ENCODE measurements at regions not wholly inside any gene's neighbourhood (a gene's known extent, or its start where the extent isn't known, plus 50 kb on each side); places are given as distances from the start of the nearest gene placed in this dataset.
"Not testable (repeated sequence)": the region's sequence is repeated elsewhere in the genome, so short reads cannot be mapped to it uniquely, and the experiment has no call there.

DNA sequence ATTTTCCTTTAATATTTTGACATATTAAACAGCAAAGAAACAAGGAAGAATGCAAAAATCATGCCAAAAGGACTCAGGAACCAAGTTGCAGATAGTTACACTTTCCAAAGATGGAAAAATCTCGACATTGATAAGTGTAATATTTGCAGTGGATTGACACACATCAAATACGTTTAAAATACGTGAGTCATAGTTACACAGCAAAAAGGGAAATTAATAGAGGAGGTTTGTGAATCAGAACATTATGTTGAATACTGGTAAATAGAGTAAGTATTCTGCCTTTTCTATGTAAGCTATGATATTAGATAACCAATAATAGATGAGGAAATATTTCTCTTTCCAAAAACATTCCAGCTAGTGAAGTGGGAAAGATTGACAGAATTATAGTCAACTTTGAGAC is 1761.3 kb upstream of the IGFBP7 start:
- no peak for DNase-seq

DNA sequence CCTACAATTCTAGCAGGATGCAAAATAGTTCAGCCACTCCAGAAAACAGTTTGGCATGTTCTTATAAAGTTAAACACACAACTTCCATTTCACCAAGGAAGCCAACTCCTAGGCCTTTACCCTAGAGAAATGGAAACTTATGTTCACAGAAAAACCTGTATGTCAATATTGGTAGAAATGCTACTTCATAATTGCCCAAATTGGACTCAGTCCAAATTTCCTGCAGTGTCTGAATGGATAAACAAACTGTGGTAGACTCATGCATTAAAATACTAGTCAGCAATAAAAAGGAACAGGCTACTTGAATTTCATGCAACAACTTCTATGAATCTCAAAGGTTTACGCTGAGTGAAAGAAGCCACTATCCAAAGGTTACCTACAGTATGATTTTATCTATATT is 1738.8 kb upstream of the IGFBP7 start:
- no peak for DNase-seq

DNA sequence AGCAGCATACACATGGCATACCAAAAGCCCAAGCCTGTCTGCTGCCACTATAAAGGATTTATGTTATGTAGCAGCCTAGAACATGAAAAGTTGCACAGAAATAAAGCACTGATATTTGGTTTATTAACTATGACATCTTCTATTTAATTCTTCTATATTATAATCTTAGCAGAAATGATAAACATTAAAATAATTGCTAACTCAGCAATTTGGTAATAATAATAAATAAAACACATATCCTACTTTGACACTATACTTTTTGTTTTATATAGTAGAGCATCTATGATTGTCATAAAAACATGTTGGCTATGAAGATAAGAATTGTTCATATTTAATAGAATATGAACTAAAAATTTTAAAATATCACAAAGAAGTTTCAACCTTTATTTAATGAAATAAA is 1733.3 kb upstream of the IGFBP7 start:
- no peak for DNase-seq

DNA sequence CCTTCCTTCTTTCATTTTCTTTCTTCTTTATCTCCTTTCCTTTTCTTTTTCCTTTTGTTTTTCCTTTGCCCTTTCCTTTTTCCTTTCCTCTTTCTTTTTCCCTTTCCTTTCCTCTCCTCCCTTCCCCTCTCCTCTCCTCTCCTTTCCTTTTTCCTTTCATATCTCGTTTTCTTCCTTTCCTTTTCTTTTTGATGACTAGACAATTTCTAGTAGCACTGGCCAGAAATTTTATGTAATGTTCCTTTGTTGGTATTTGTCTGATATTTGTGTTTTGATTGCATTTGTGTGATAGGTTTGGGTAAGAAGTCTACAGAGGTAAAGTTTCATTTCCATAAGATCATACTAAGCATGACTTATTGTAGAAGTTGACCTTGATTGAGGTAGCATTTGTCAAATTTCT is 1722.9 kb upstream of the IGFBP7 start:
- DNase-seq, result no peak

DNA sequence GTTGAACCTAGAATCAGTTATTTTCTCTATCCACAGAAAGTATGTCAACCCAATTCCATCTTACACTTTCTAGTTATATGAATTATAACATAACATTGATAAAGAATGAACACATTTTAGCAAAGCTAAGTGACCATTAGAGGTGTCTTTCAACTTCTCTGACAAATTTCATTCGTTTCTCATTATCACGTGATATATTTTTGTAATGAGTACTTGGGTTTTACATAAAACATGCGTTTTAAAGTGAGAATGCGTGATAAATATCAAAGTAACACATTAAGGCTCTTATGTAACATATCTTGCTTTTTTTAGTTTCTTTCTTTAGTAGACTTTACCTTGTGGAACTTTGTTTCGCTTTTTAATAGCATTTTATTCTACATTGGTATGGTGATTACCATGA is 1715.1 kb upstream of the IGFBP7 start:
- no peak for DNase-seq

DNA sequence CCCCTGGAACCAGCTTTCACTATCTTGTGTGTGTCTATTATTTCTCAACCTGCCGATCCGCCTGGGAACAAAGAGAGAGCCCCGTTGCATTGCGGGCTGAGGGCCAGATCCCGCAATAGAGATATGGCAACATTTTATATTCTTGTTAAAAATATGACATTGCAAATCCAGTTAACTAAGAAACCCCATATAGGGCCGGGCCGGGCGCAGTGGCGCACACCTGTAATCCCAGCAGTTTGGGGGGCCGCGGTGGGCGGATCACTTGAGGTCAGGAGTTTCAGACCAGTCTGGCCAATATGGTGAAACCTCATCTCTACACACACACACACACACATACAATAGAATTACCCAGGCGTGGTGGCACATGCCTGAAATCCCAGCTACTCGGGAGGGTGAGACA is 1708.4 kb upstream of the IGFBP7 start:
- DNase-seq, result not testable (repeated sequence)

DNA sequence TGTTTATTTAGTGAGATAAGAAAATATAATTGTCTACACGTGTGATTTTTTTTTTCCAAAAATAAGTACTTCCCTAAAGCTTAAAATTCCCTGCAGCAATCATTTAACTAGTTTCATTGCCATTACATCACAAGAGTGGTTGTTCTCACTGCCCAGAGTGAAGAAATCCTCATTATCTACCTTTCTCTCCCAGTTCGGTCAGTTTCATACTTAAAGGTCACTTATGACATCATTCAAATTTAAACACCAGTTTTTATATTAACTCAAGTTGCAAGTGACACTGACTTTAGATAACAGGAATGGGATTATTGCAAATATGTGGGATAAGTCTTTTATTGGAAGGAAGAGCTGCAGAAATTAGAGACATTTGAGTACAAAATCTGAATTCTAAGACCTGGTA is 1699.8 kb upstream of the IGFBP7 start:
- no peak for DNase-seq

DNA sequence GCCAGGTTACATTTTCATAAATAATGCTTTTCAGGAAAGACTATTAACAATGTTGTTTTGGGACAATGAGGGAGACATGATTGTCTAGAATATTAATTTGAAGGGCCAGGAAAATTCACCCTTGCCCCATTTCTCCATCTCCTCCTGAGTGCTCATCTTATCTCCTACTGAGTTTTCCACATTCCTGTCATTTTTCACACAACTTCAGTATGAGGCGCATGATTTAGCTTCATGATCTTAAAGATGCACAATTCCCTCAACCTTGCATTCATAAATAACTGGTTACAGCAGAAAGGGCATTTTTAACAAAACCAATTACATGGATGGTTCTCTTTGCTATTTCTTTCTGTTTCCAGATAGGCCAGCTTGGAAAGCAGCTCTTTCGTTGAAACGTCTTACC is 1699.2 kb upstream of the IGFBP7 start:
- DNase-seq, result no peak

DNA sequence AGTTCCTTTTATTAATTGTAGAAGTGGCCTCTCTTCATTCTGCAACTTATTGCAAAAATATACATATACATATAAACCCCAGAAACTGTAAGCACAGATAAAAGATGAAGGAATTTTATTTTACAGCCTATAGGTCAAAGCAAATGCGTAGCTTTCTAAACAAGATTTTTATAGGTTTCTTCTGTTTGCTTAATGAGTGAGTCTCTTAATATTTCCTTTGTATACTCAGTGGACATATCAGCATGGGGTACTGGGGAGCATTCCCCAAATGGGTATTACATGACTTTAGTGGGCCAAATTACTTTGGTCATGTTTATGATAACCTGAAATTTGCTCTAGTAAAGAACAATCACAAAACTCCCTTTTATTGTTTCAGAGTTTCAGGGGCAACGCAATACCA is 1698.6 kb upstream of the IGFBP7 start:
- DNase-seq, result no peak

DNA sequence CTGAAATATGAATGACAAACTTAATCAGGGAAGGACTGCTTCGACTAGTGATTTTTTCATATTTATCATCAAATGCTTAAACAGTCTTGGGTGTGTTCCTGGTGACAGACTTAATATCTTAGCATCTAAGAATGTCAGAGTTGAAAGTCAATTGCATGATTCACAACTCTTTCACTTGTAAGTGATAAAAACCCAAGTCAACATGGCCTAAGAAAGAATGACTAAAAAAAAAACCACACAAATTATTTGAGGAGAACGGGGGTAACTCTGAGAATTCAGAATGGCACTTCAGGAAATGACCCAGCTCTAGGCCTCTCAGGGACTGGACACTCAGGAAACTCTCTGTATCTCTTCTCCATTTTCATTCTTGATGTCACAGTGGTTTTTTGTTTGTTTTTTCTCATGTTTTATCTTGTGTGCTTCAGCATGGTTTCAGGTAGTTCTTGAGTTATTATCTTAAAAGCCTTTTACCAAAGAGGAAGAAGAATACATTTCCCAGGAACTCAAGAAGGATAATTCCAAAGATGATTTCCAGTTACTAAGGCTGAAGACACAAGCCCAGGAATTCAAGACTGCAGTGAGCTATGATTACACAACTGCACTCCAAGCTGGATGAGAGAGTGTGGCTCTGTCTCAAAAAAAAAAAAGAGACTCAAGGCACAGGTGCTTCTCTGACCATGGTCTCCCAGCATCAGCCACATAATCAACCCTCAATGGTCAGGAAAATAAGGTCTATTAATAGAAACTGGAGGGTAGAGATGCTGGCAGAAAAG is 1697.8 kb upstream of the IGFBP7 start:
- DNase-seq, result no peak

DNA sequence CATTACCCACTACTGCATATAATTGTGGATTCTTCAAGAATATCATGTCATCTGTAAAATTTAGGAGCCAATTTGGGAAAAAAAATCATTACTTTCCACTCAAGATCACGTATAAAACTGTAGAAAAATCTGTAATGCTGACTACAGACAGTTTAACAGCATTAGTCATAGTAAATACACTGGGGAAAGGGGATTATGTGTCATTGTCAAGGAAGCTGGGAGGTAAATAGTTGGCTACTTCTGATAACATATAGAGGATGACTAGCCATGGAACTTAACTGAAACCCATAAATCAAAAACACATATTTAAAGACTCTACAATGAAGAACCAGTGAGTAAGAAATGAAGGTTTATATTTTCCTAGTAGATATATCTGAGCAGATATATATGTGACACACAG is 1666.4 kb upstream of the IGFBP7 start:
- no peak for DNase-seq

DNA sequence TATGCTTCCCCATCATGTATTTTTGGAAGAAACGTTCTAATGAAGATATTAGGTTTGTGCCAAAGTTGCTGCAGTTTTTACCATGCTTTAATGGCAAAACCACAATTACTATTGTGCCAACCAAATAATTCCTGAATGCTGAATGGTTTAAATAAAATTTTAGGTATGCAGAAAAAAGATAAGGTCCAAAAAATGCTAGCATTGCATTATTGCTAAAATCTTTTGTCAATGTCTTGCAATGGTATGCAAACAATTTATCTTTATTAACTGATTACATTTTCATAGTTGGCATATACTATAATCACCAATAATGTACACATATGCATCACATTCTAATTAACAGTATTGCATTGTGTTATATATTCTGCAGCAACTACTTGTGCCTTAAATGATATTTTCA is 1657.4 kb upstream of the IGFBP7 start:
- DNase-seq, result no peak

DNA sequence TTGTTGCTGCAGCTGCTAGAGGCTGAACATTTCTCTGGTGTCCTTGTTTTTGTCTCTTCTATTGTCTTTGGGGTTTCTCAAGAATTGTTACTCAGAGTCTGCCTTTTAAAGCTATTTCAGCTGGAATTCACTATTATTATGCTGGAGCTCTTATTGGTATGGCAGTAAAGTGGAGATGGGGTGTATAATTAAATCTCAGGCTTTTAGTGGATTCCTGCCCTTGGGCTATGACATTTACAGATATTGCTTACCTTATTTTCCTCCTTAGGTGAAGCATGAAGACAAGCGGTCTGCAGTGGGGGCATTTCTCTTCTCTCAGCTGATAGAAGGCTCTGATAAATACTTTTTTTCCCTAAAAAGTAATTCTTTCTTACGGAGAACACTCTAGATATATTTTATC is 1656.6 kb upstream of the IGFBP7 start:
- no peak for DNase-seq

DNA sequence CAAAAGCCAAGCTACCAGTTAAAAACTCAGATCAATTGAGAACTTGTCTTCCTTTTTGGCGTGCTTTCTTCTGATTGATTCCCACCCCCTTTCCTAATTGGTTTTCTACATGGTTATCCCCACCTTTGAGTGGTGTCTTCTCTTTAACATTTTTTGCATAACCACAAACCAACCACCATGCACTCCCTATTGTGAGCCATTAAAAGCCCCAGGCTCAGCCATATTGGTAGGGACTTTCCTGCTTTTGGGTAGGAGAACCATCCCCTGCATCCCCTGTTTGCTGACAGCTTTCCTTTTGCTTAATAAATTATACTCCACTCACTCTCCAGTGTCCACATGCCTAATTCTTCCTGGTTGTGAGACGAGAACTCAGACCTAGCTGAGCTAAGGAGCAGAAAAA is 1651.4 kb upstream of the IGFBP7 start:
- no peak for DNase-seq

DNA sequence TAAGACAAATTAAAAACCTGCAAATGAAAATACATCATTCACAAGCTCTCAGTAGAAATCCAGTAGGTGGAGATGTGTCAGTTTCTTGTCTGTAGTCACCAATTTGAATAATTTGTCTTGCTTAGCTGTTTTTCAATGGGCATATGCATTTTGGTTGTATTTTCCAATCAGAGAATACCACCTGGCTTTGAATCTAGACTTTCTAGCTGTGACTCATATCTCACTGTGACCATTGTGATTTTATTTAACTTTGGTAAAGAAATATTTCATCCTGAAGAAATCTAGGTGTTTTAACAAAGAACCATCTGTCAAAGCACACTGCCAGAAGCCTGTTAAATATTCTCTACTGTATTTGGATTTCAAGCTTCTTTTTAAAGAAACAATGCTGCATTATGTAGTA is 1650.6 kb upstream of the IGFBP7 start:
- no peak for DNase-seq

DNA sequence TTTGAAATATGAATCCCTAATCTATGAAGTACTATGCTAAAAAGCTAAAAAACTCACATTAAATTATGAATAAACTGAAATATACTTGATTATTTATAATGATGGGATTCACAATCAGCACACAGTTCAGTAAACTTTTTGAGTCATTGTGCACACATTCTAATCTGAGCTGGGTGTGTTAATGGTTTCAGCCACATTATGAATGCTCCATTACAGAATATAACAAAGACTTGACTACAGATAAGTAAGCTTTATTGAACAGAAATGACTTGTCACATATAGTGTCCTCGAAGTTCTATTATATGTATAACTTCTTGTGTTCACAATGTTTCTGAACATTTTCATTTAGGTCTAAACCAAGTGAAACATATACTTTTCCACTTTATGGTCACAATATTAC is 1649.9 kb upstream of the IGFBP7 start:
- DNase-seq, result no peak

DNA sequence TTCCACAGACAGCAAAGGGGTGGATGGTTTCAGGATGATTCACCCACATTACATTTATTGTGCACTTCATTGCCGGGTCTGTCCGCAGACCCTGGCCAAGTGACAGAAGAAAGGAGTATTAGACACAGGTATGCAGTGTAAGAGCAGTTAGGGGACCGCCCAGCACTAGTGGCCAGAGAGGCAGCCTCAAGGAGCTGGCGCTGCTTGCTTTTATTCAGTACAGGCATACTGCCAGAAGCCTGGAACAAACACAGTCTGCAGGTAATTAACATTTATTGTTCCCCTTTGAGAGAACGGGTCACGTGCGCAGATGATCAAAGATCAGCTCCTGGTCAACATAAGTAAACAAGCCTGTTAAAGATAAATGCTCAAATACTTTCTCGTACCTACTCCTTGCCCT is 1639.0 kb upstream of the IGFBP7 start:
- no peak for DNase-seq

DNA sequence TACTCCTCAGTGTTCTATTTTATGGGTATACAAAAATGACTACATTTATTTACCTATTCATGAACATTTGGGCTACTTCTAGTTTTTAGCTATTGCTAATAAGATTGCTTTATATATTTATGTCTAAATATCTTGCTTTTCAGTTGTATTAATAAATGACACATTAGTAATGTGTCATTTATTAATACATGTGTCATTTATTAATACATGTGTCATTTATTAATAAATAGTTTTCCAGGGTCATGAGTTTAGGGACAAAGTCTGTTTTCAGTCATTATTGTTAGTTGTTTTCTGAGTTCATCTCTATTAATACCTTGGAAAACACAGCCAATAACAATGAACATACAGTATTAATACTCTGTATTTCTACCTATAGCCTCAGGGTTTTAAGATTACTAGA is 1630.7 kb upstream of the IGFBP7 start:
- DNase-seq, result no peak

DNA sequence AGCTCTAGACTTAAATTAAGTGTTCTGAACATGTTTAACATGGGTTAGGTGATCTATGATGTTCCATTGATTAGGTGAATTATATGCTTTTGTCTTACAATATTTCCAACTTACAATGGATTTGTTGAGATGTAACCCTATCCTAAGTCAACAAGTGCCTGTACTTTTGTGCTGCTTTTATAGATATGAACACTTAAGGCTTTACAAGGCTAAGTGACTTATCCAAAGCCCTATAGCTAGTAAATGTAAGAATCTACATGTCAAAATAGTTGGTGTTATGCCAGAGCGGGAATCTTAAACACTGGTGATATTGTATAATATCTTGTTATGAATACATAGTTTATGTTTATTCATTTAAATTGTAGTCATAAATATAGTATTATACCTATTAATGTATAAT is 1629.1 kb upstream of the IGFBP7 start:
- DNase-seq, result no peak

DNA sequence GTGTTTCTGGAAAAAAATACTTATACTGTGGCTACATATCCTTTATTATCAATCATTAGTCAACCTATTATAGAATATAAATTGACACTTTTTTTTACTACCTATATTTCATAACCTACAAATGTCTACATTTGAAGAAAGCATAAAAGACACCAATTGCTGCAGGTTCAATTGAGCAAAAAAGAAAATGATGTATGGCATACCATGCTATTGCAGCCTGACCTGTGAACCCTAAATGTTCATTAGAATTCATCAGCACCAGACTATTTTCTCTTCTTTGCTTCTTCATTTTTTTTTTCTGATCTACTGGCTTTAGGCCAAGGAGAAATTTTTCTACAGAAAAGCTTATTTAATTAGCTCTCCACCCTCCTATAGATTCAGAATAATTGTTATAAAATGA is 1628.2 kb upstream of the IGFBP7 start:
- no peak for DNase-seq

DNA sequence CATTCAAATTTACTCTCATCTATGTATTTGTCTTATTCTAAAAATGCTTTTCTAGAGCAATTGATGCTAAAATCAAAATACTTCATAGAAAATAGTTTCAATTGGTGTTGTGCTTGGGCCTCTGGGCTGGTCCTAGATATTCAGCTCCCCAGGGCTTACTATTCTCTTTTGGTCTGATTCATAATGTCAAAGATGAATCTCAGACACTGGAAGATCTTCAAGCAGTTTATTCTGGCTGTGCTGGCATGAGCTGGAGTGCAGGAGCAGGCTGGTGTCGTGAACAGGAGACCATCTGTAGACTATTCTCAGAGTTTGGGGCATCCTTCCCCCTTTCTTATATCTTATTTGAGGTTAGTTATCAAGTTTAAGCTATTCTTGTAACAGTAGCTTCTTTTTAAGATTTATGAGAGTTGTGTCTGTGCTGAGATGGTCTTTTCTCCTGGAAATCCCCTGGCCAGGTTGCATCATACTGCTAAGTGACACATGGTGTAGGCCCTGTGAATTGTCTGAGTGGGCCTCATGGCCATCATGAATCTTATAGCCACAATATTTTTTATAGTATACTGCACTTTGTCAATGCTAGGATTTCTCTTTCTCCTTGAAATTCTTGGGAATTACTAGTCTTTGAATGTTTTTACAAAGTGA is 1624.0 kb upstream of the IGFBP7 start:
- no peak for DNase-seq

DNA sequence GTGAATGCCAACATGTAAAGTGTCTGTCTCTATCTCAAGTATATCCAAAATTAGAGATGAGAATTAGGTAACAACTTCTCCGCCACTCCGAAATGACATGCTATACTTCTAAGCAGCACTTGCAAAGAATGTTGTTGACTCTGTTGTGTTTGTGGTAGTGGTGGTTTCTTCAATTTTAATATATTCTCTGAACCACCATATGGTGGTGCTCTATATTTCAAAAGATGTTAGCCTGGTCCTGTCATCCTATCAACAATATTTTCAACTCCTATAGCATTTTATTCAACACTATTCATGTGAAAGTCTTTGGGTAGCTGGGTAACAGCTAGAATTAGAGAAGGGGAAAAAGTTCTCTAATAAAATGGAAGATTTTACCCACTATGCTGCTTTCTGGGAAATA is 1622.8 kb upstream of the IGFBP7 start:
- no peak for DNase-seq

DNA sequence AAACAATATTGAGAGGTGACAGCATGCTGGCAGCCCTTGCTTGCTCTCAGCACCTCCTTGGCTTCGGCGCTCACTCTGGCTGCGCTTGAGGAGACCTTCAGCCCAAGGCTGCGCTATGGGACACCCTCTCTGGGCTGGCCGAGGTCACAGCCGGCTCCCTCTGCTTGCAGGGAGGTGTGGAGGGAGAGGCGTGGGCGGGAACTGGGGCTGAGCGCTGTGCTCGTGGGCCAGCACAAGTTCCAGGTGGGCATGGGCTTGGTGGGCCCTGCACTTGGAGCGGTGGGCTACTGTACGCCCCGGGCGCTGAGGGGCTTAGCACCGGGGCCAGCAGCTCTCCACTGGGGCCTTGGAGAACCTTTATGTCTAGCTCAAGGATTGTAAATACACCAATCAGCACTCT is 1613.8 kb upstream of the IGFBP7 start:
- DNase-seq, result no peak

DNA sequence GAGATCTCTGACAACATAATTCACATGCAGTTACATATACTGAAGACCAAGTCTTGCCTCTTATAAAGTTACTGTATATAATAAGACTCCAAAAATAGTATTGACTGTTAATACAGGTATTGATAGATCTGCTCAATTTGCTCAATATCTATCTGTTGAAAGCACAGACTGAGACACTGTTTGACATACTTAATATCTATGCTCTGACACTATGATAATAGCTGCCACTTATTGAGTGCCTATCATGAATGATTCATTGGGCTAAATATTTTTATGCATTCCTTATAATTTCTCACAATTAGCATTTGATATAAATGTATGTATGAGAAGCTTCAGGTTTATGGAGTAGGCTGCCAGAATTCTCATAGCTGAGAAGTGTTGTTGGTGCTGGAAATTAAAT is 1600.9 kb upstream of the IGFBP7 start:
- no peak for DNase-seq

DNA sequence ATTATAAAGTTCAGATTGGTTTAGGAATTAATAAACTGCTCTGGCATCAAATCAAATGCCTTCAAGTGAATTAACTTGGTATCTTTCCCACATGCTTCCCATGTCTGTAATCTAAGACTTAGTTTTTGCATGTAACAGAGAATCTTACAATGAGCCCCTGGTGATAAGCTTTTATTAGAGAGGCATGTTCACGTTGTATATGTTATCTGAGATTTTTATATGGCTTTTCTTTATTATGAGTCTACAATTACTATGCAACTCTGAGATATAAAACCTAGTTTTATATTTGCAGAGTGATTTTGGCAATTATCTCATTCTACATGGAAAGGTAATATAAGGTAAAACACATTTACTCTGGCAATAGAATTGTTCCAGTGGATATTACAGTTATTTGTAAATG is 1578.4 kb upstream of the IGFBP7 start:
- DNase-seq, result no peak

Measured in midbrain (tissue), 1 donor.